Muscle of leg (tissue), 3 donors: ENCODE measurements at regions not wholly inside any gene's neighbourhood (a gene's known extent, or its start where the extent isn't known, plus 50 kb on each side); places are given as distances from the start of the nearest gene placed in this dataset.

ENCODE experiments used
- DNase-seq: peaks from one replicate; pipeline ENCODE4 v3.0.0; 2013
- H3K27ac ChIP-seq: one replicate; pipeline ENCODE4 v1.5.1; 2013; ENCODE audit warnings: mild to moderate bottlenecking, low read length, control low read depth
- H3K27me3 ChIP-seq: one replicate; pipeline ENCODE4 v1.6.1; 2013; ENCODE audit warnings: low read length; ENCODE audit not compliant: control insufficient read depth, insufficient read depth
- H3K36me3 ChIP-seq: one replicate; pipeline ENCODE4 v1.6.1; 2013; ENCODE audit warnings: low read length; ENCODE audit not compliant: control insufficient read depth, insufficient read depth
- H3K4me1 ChIP-seq: one replicate; pipeline ENCODE4 v1.6.1; 2013; ENCODE audit warnings: low read length; ENCODE audit not compliant: control insufficient read depth, insufficient read depth
- H3K4me3 ChIP-seq: one replicate; pipeline ENCODE4 v1.5.1; 2013; ENCODE audit warnings: low read length, control low read depth
- H3K9me3 ChIP-seq: replicated peaks from 2 replicates; pipeline ENCODE4 v1.6.1; 2013; ENCODE audit warnings: low read depth, low read length; ENCODE audit not compliant: control insufficient read depth
- WGBS: methylation state at CpG from one replicate; pipeline ENCODE4 v1.1.5; 2013; ENCODE audit warnings: missing lambda C conversion rate; ENCODE audit not compliant: insufficient coverage; 5-methylcytosine and 5-hydroxymethylcytosine counted together

DNA sequence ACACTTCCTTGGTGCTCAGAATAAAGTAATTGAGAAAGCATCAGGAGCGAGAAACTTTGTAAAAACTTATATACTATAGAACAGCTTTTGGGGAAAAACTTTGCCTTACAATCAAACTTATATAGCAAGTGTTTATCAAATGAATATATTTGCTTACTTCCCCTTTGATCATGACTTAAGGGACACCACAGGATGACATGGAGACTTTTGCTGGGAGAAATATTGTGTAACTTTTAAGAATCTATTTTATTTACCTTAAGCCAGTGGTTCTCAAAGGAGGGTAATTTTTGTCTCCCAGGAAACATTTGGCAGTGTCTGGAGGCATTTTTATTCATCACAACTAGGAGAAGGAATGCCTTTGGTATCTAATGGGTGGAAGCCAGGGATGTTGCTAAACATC lies 173.8 kb upstream of the HABP2 start:
- H3K27me3 ChIP-seq = peaks cover 2% of the 10 kb centered on the region
- H3K36me3 ChIP-seq = no peaks in the 10 kb centered on the region
- WGBS = no CpG with 5 or more reads among the region's 1 CpG
- H3K9me3 ChIP-seq = no peaks in the 10 kb centered on the region
- DNase-seq = no peak
- peaks cover 9% of the 10 kb centered on the region for H3K4me1 ChIP-seq
- H3K27ac ChIP-seq = no peak overlapping the region
- no peak overlapping the region for H3K4me3 ChIP-seq

GRCh38 chr10:113381416-113381815 lies 171.4 kb upstream of the HABP2 start:
- H3K36me3 ChIP-seq = no peaks in the 10 kb centered on the region
- WGBS = 57% methylated on average over 2 of the region's 6 CpGs
- H3K4me3 ChIP-seq = no peak overlapping the region
- peak overlapping the region; percentile 83 for H3K27ac ChIP-seq
- DNase-seq = no peak
- peaks cover 2% of the 10 kb centered on the region for H3K27me3 ChIP-seq
- H3K9me3 ChIP-seq = no peaks in the 10 kb centered on the region
- peaks cover 27% of the 10 kb centered on the region for H3K4me1 ChIP-seq

DNA sequence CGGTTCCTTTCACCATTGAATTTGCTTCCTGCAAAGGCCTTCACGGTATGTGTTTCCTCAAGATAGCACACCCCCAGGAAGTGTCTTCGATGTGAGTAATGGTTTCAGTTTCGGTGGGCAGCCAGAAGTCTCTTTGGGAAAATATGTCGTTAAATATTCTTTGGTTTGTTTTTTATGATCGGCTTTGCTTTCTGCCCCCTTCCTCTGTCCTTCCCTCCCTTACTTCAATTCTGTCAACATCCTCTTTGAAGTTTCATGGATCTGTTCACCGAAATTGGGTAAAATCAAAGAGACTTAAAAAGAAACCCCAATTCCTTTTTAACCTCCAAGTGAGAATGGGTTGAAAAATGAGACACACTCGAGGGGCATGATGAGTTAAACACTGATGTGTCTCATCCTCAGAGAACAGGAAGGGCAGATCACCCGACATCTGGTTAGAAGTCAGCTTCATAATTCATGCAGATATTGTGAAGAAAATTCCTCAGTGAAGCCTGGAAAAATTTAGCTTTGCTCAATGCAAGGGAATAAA lies 170.8 kb upstream of the HABP2 start:
- peaks cover 2% of the 10 kb centered on the region for H3K27me3 ChIP-seq
- no peaks in the 10 kb centered on the region for H3K36me3 ChIP-seq
- peak overlapping the region; percentile 4 for H3K4me3 ChIP-seq
- peaks cover 30% of the 10 kb centered on the region for H3K4me1 ChIP-seq
- H3K9me3 ChIP-seq = no peaks in the 10 kb centered on the region
- 12% methylated on average over 2 of the region's 9 CpGs for WGBS
- DNase-seq = peak; percentile 79
- H3K27ac ChIP-seq = peak overlapping the region; percentile 83

- H3K9me3 ChIP-seq = no peaks in the 10 kb centered on the region
- H3K27me3 ChIP-seq = peaks cover 2% of the 10 kb centered on the region
- H3K4me1 ChIP-seq = peaks cover 30% of the 10 kb centered on the region
- H3K4me3 ChIP-seq = no peak overlapping the region
- H3K36me3 ChIP-seq = no peaks in the 10 kb centered on the region
- 65% methylated on average over 2 of the region's 3 CpGs for WGBS
- DNase-seq = peak; percentile 14
- H3K27ac ChIP-seq = peak overlapping the region; percentile 83
These were observed 170.2 kb upstream of the HABP2 start for GRCh38 chr10:113382691-113383090.

DNA sequence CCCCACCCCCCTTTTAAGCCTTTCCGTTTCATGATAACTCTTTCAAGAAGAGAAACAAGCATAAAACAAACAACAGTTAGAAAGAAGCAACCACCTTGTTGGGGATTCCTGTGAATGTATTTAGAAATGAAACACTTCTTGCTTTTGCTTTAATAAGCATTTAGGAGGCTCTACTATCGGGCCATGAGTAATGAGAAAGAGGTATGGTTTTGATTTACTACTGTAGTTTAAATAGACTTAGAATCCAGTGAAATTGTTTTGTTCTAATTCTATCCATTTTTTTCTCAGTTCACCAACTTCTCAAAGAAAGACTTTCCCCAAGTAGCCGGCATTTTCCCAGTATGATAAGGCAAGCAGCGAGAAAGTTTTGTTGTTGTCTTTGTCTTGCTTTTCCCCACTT lies 168.7 kb upstream of the HABP2 start:
- H3K36me3 ChIP-seq = no peaks in the 10 kb centered on the region
- DNase-seq = no peak
- peak overlapping the region; percentile 79 for H3K27ac ChIP-seq
- H3K4me3 ChIP-seq = no peak overlapping the region
- H3K4me1 ChIP-seq = peaks cover 30% of the 10 kb centered on the region
- no peaks in the 10 kb centered on the region for H3K27me3 ChIP-seq
- H3K9me3 ChIP-seq = no peaks in the 10 kb centered on the region
- no CpG with 5 or more reads among the region's 4 CpGs for WGBS

- H3K27me3 ChIP-seq = no peaks in the 10 kb centered on the region
- H3K36me3 ChIP-seq = no peaks in the 10 kb centered on the region
- DNase-seq = peak; percentile 99
- 4% methylated on average over 8 of the region's 18 CpGs for WGBS
- H3K4me3 ChIP-seq = no peak overlapping the region
- H3K9me3 ChIP-seq = no peaks in the 10 kb centered on the region
- H3K4me1 ChIP-seq = peaks cover 39% of the 10 kb centered on the region
- peak overlapping the region; percentile 82 for H3K27ac ChIP-seq
These were observed 167.5 kb upstream of the HABP2 start for GRCh38 chr10:113385021-113385999.

GRCh38 chr10:113386005-113386404 lies 166.8 kb upstream of the HABP2 start:
- no peaks in the 10 kb centered on the region for H3K27me3 ChIP-seq
- no peak overlapping the region for H3K4me3 ChIP-seq
- peaks cover 44% of the 10 kb centered on the region for H3K4me1 ChIP-seq
- peak overlapping the region; percentile 82 for H3K27ac ChIP-seq
- H3K9me3 ChIP-seq = no peaks in the 10 kb centered on the region
- WGBS = 54% methylated on average over 2 of the region's 3 CpGs
- no peak for DNase-seq
- no peaks in the 10 kb centered on the region for H3K36me3 ChIP-seq

DNA sequence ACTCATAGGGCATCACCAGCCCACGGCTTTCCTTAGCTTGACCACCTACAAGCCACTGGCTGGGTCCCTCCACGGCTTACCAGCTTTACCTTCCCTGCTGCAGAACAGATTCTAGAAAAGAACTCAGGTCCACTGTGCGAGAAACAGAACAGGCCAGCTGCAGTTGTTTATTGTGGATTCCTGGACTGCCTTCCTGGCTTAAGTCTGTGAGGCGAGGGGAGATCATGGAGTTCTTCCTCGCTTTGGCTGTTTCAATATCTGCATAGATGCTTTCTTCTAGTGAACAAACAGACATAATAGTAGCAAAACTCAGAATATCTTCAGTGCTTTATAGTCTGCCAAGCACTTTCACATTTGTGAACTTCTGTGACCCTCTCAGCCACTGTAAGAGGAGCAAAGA lies 162.9 kb upstream of the HABP2 start:
- Histone ChIP-seq H3K36me3 (no peaks in the 10 kb centered on the region), H3K4me1 (peaks cover 31% of the 10 kb centered on the region), H3K4me3 (no peak overlapping the region), H3K27ac (peak overlapping the region; percentile 74), H3K9me3 (no peaks in the 10 kb centered on the region), H3K27me3 (no peaks in the 10 kb centered on the region)
- DNase-seq = peak; percentile 60
- 57% methylated on average over 1 of the region's 5 CpGs for WGBS

- peaks cover 24% of the 10 kb centered on the region for H3K4me1 ChIP-seq
- 18% methylated on average over 2 of the region's 4 CpGs for WGBS
- no peak overlapping the region for H3K27ac ChIP-seq
- DNase-seq = peak; percentile 30
- H3K9me3 ChIP-seq = no peaks in the 10 kb centered on the region
- no peak overlapping the region for H3K4me3 ChIP-seq
- H3K27me3 ChIP-seq = no peaks in the 10 kb centered on the region
- no peaks in the 10 kb centered on the region for H3K36me3 ChIP-seq
These were observed 162.0 kb upstream of the HABP2 start for GRCh38 chr10:113390896-113391295.

GRCh38 chr10:113397047-113397446 lies 155.8 kb upstream of the HABP2 start:
- Histone ChIP-seq H3K27ac (no peak overlapping the region), H3K4me3 (no peak overlapping the region), H3K36me3 (no peaks in the 10 kb centered on the region), H3K9me3 (no peaks in the 10 kb centered on the region), H3K4me1 (peaks cover 10% of the 10 kb centered on the region), H3K27me3 (peaks cover 4% of the 10 kb centered on the region)
- WGBS = no CpG with 5 or more reads among the region's 9 CpGs
- peak; percentile 22 for DNase-seq
